H9 (cell line): ENCODE measurements at regions not wholly inside any gene's neighbourhood (a gene's known extent, or its start where the extent isn't known, plus 50 kb on each side); places are given as distances from the start of the nearest gene placed in this dataset.

Experiments used
- DNase-seq: peaks from one replicate; pipeline ENCODE4 v3.0.0-alpha.2; 2017
- H2AFZ ChIP-seq: one replicate; pipeline ENCODE4 v1.6.1; 2013; ENCODE audit warnings: mild to moderate bottlenecking, low read length, control low read depth, moderate library complexity
- H2AK5ac ChIP-seq: 2 replicates; pipeline ENCODE4 v1.6.1; 2013; ENCODE audit warnings: low read length, control low read depth, mixed read lengths; ENCODE audit not compliant: insufficient read length
- H2BK120ac ChIP-seq: one replicate; pipeline ENCODE4 v1.6.1; 2013; ENCODE audit warnings: low read depth, mild to moderate bottlenecking, low read length, control low read depth, inconsistent platforms; ENCODE audit not compliant: poor library complexity, severe bottlenecking
- H2BK12ac ChIP-seq: 2 replicates; pipeline ENCODE4 v1.6.1; 2013; ENCODE audit warnings: low read length, control low read depth, mixed read lengths, low read depth; ENCODE audit not compliant: insufficient read length
- H2BK15ac ChIP-seq: 2 replicates; pipeline ENCODE4 v1.6.1; 2013; ENCODE audit warnings: low read depth, low read length, control low read depth
- H2BK20ac ChIP-seq: one replicate; pipeline ENCODE4 v1.6.1; 2013; ENCODE audit warnings: low read depth, mild to moderate bottlenecking, low read length, control low read depth, inconsistent platforms; ENCODE audit not compliant: poor library complexity, severe bottlenecking
- H2BK5ac ChIP-seq: 2 replicates; pipeline ENCODE4 v1.6.1; 2013; ENCODE audit warnings: low read length, control low read depth, mixed read lengths; ENCODE audit not compliant: insufficient read length
- H3K14ac ChIP-seq: 2 replicates; pipeline ENCODE4 v1.6.1; 2013; ENCODE audit warnings: low read length, control low read depth; ENCODE audit not compliant: insufficient read depth
- H3K18ac ChIP-seq: 2 replicates; pipeline ENCODE4 v1.6.1; 2013; ENCODE audit warnings: low read depth, mild to moderate bottlenecking, mixed read lengths, low read length, control low read depth; ENCODE audit not compliant: insufficient read length
- H3K23ac ChIP-seq: 2 replicates; pipeline ENCODE4 v1.6.1; 2013; ENCODE audit warnings: low read length, control low read depth, mixed read lengths, low read depth; ENCODE audit not compliant: insufficient read length
- H3K23me2 ChIP-seq: 2 replicates; pipeline ENCODE4 v1.6.1; 2013; ENCODE audit warnings: low read depth, mild to moderate bottlenecking, mixed read lengths, low read length, control low read depth; ENCODE audit not compliant: insufficient read length, poor library complexity, severe bottlenecking
- H3K27ac ChIP-seq: 2 replicates; pipeline ENCODE4 v1.5.1; 2013; ENCODE audit warnings: low read length, control low read depth, mixed read lengths, low read depth; ENCODE audit not compliant: insufficient read length
- H3K27me3 ChIP-seq: 2 replicates; pipeline ENCODE4 v1.6.1; 2013; ENCODE audit warnings: low read length, control low read depth, inconsistent platforms; ENCODE audit not compliant: insufficient read depth
- H3K4ac ChIP-seq: 2 replicates; pipeline ENCODE4 v1.6.1; 2013; ENCODE audit warnings: low read depth, mild to moderate bottlenecking, control low read depth, inconsistent platforms, low read length, moderate library complexity
- H3K4me1 ChIP-seq: 2 replicates; pipeline ENCODE4 v1.6.1; 2013; ENCODE audit warnings: low read length, control low read depth, inconsistent platforms; ENCODE audit not compliant: insufficient read depth
- H3K4me2 ChIP-seq: 2 replicates; pipeline ENCODE4 v1.6.1; 2013; ENCODE audit warnings: low read length, control low read depth, mixed read lengths; ENCODE audit not compliant: insufficient read length, insufficient read depth
- H3K56ac ChIP-seq: 2 replicates; pipeline ENCODE4 v1.6.1; 2013; ENCODE audit warnings: low read depth, mild to moderate bottlenecking, mixed read lengths, low read length, control low read depth; ENCODE audit not compliant: insufficient read length
- H3K79me1 ChIP-seq: 2 replicates; pipeline ENCODE4 v1.6.1; 2013; ENCODE audit warnings: low read depth, mild to moderate bottlenecking, moderate library complexity, low read length, control low read depth, inconsistent platforms; ENCODE audit not compliant: insufficient read depth, poor library complexity, severe bottlenecking
- H3K79me2 ChIP-seq: 2 replicates; pipeline ENCODE4 v1.6.1; 2013; ENCODE audit warnings: low read length, control low read depth, inconsistent platforms; ENCODE audit not compliant: insufficient read depth
- H3K9ac ChIP-seq: 2 replicates; pipeline ENCODE4 v1.6.1; 2013; ENCODE audit warnings: low read length, control low read depth, mixed read lengths; ENCODE audit not compliant: insufficient read length; ENCODE audit errors: extremely low read depth
- H3K9me3 ChIP-seq: one replicate; pipeline ENCODE4 v1.6.1; 2013; ENCODE audit warnings: low read depth, low read length, inconsistent platforms; ENCODE audit not compliant: control insufficient read depth
- H3T11ph ChIP-seq: one replicate; pipeline ENCODE4 v1.6.1; 2013; ENCODE audit warnings: mild to moderate bottlenecking, low read length, control low read depth, inconsistent platforms
- H4K20me1 ChIP-seq: one replicate; pipeline ENCODE4 v1.6.1; 2013; ENCODE audit not compliant: control insufficient read depth, insufficient read length, insufficient read depth
- H4K5ac ChIP-seq: 2 replicates; pipeline ENCODE4 v1.6.1; 2013; ENCODE audit warnings: low read depth, mild to moderate bottlenecking, mixed read lengths, low read length, control low read depth; ENCODE audit not compliant: insufficient read length
- H4K8ac ChIP-seq: replicated peaks from 2 replicates; pipeline ENCODE4 v1.6.1; 2013; ENCODE audit warnings: low read length, control low read depth, mixed read lengths, low read depth; ENCODE audit not compliant: insufficient read length
- H4K91ac ChIP-seq: 2 replicates; pipeline ENCODE4 v1.6.1; 2013; ENCODE audit warnings: low read depth, mild to moderate bottlenecking, moderate library complexity, mixed read lengths, low read length, control low read depth; ENCODE audit not compliant: insufficient read length
- H3K27ac Mint-ChIP-seq, 3 experiments: 2 replicates in 2 of 3; 3 replicates in 1 of 3; pipeline ENCODE4 v1.8.0; 2020 to 2021; ENCODE audit warnings: mixed read lengths in 3 of 3, mild to moderate bottlenecking in 1 of 3, moderate library complexity in 1 of 3
- H3K27me3 Mint-ChIP-seq: 2 replicates; pipeline ENCODE4 v1.8.0; 2021; ENCODE audit warnings: low read depth, mild to moderate bottlenecking, moderate library complexity, mixed read lengths
- H3K36me3 Mint-ChIP-seq, 3 experiments: 2 replicates in 2 of 3; 3 replicates in 1 of 3; pipeline ENCODE4 v1.8.0; 2020 to 2021; ENCODE audit warnings: low read depth in 3 of 3, mixed read lengths in 3 of 3; ENCODE audit not compliant: insufficient read depth in 1 of 3
- H3K4me1 Mint-ChIP-seq, 2 experiments: 2 replicates each; pipeline ENCODE4 v1.8.0; 2020; ENCODE audit warnings: mixed read lengths in 2 of 2
- H3K4me3 Mint-ChIP-seq, 2 experiments: 2 replicates in 1 of 2; 3 replicates in 1 of 2; pipeline ENCODE4 v1.8.0; 2020 to 2021; ENCODE audit warnings: mild to moderate bottlenecking in 2 of 2, mixed read lengths in 2 of 2, moderate library complexity in 1 of 2
- H3K9me3 Mint-ChIP-seq, 2 experiments: 2 replicates in 1 of 2; 3 replicates in 1 of 2; pipeline ENCODE4 v1.8.0; 2020; ENCODE audit warnings: mild to moderate bottlenecking in 2 of 2, mixed read lengths in 2 of 2, moderate library complexity in 1 of 2
- WGBS: extraction: QIAGEN DNeasy Blood & Tissue Kit; methylation state at CpG from one replicate; pipeline ENCODE4 v1.1.7; 2013; ENCODE audit warnings: missing lambda C conversion rate, low lambda C conversion rate, mixed read lengths; ENCODE audit not compliant: insufficient read length; ENCODE audit errors: extremely low coverage; 5-methylcytosine and 5-hydroxymethylcytosine counted together
- TF ChIP-seq, protein P1 (sequence below): fragments of 200-600 bp; sonication (generic); conservative IDR thresholded peaks from 3 replicates; pipeline ENCODE4 v1.8.0; 2021; ENCODE audit warnings: antibody characterized with exemption, mild to moderate bottlenecking

- Histone ChIP-seq H4K91ac (no peak overlapping the region), H2BK12ac (no peak overlapping the region), H3K14ac (no peak overlapping the region), H2AFZ (no peak overlapping the region), H3K18ac (no peak overlapping the region), H3K9me3 (no peaks in the 10 kb centered on the region), H3K56ac (no peak overlapping the region), H4K8ac (no peak overlapping the region), H3K4me1 (no peaks in the 10 kb centered on the region), H4K20me1 (no peaks in the 10 kb centered on the region), H2BK15ac (no peak overlapping the region), H3K23ac (no peak overlapping the region), H2BK5ac (no peak overlapping the region), H3K23me2 (no peaks in the 10 kb centered on the region), H2AK5ac (no peak overlapping the region), H3K9ac (no peak overlapping the region), H2BK120ac (no peak overlapping the region), H3K4me2 (no peak overlapping the region), H3K4ac (no peak overlapping the region), H3K79me2 (no peaks in the 10 kb centered on the region), H3K79me1 (no peaks in the 10 kb centered on the region), H3T11ph (no peak overlapping the region), H4K5ac (no peak overlapping the region), H3K27ac (no peak overlapping the region), H2BK20ac (no peak overlapping the region), H3K27me3 (no peaks in the 10 kb centered on the region)
- no peaks in the 10 kb centered on the region; a peak in 2 of 5 replicates for H3K9me3 Mint-ChIP-seq
- peaks cover 3% of the 10 kb centered on the region in 2 experiments; a peak in 2 of 4 replicates for H3K4me1 Mint-ChIP-seq
- H3K36me3 Mint-ChIP-seq = no peaks in the 10 kb centered on the region
- H3K27ac Mint-ChIP-seq = no peak overlapping the region
- no peaks in the 10 kb centered on the region for H3K27me3 Mint-ChIP-seq
- DNase-seq = no peak
- H3K4me3 Mint-ChIP-seq = no peak overlapping the region
- no CpG with 5 or more reads among the region's 4 CpGs for WGBS
- TF ChIP-seq, protein P1, sequence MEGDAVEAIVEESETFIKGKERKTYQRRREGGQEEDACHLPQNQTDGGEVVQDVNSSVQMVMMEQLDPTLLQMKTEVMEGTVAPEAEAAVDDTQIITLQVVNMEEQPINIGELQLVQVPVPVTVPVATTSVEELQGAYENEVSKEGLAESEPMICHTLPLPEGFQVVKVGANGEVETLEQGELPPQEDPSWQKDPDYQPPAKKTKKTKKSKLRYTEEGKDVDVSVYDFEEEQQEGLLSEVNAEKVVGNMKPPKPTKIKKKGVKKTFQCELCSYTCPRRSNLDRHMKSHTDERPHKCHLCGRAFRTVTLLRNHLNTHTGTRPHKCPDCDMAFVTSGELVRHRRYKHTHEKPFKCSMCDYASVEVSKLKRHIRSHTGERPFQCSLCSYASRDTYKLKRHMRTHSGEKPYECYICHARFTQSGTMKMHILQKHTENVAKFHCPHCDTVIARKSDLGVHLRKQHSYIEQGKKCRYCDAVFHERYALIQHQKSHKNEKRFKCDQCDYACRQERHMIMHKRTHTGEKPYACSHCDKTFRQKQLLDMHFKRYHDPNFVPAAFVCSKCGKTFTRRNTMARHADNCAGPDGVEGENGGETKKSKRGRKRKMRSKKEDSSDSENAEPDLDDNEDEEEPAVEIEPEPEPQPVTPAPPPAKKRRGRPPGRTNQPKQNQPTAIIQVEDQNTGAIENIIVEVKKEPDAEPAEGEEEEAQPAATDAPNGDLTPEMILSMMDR = no peak
Observed at GRCh38 chr13:104098421-104098820, 1032.2 kb upstream of the SLC10A2 start.
